A673 (cell line): ENCODE measurements at regions not wholly inside any gene's neighbourhood (a gene's known extent, or its start where the extent isn't known, plus 50 kb on each side); places are given as distances from the start of the nearest gene placed in this dataset.

ENCODE experiments used
- EZH2 ChIP-seq: fragments of 200-600 bp; sonication (generic); IDR thresholded peaks from 2 replicates; pipeline ENCODE4 v1.6.1; 2017; ENCODE audit warnings: borderline replicate concordance, low read depth, mild to moderate bottlenecking, mixed read lengths, antibody characterized with exemption, low read length; ENCODE audit not compliant: poor library complexity, severe bottlenecking
- TF ChIP-seq, protein P1 (sequence below): fragments of 300-800, 200-600 bp; sonication (generic); conservative IDR thresholded peaks from 2 replicates; pipeline ENCODE4 v1.5.1; 2017; ENCODE audit warnings: low read depth, mild to moderate bottlenecking, antibody characterized with exemption, low read length, moderate library complexity, mixed read lengths

GRCh38 chr1:8147956-8148355, 121.8 kb upstream of the ERRFI1 start:
- TF ChIP-seq, protein P1, sequence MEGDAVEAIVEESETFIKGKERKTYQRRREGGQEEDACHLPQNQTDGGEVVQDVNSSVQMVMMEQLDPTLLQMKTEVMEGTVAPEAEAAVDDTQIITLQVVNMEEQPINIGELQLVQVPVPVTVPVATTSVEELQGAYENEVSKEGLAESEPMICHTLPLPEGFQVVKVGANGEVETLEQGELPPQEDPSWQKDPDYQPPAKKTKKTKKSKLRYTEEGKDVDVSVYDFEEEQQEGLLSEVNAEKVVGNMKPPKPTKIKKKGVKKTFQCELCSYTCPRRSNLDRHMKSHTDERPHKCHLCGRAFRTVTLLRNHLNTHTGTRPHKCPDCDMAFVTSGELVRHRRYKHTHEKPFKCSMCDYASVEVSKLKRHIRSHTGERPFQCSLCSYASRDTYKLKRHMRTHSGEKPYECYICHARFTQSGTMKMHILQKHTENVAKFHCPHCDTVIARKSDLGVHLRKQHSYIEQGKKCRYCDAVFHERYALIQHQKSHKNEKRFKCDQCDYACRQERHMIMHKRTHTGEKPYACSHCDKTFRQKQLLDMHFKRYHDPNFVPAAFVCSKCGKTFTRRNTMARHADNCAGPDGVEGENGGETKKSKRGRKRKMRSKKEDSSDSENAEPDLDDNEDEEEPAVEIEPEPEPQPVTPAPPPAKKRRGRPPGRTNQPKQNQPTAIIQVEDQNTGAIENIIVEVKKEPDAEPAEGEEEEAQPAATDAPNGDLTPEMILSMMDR, result no peak
- TF ChIP-seq EZH2, result no peak
